Thoracic aorta (tissue), 2 donors: ENCODE measurements at regions not wholly inside any gene's neighbourhood (a gene's known extent, or its start where the extent isn't known, plus 50 kb on each side); places are given as distances from the start of the nearest gene placed in this dataset.

ENCODE experiments used
- ATAC-seq: fragments of 150-250 bp; one replicate; pipeline ENCODE4 v1.8.0; 2017; ENCODE audit warnings: low read depth; ENCODE audit not compliant: insufficient number of reproducible peaks, low FRiP score
- DNase-seq: peaks from one replicate; pipeline ENCODE4 v3.0.0-alpha.2; 2020; ENCODE audit warnings: low spot score
- H3K27ac ChIP-seq, 2 donors: fragments of 200-600 bp; sonication (generic); 1 replicate in 1 of 2; 2 replicates in 1 of 2; pipeline ENCODE4 v1.5.1; 2016; ENCODE audit warnings: mild to moderate bottlenecking in 2 of 2, moderate library complexity in 2 of 2
- H3K27me3 ChIP-seq: fragments of 200-600 bp; sonication (generic); replicated peaks from 2 replicates; pipeline ENCODE4 v1.6.0; 2016; ENCODE audit warnings: mild to moderate bottlenecking; ENCODE audit not compliant: insufficient read depth
- H3K36me3 ChIP-seq: fragments of 200-600 bp; sonication (generic); one replicate; pipeline ENCODE4 v1.5.1; 2016
- H3K4me1 ChIP-seq, 2 donors: fragments of 200-600 bp; sonication (generic); 1 replicate in 1 of 2; 2 replicates in 1 of 2; pipeline versions ENCODE4 v1.5.1 to v1.6.0; 2016; ENCODE audit warnings: low read depth in 2 of 2, mild to moderate bottlenecking in 1 of 2; ENCODE audit not compliant: control insufficient read depth in 1 of 2
- H3K4me3 ChIP-seq: fragments of 200-600 bp; sonication (generic); 2 replicates; pipeline ENCODE4 v1.5.1; 2016; ENCODE audit warnings: mild to moderate bottlenecking
- H3K9me3 ChIP-seq: fragments of 200-600 bp; sonication (generic); 2 replicates; pipeline ENCODE4 v1.5.1; 2016
- TF ChIP-seq, protein P1 (sequence below): fragments of 200-600 bp; sonication (generic); IDR thresholded peaks from one replicate; pipeline ENCODE4 v1.5.1; 2019; ENCODE audit warnings: antibody characterized with exemption

- no peaks in the 10 kb centered on the region for H3K9me3 ChIP-seq
Observed at GRCh38 chr4:27894951-27895350, 1034.3 kb downstream of the STIM2 start.

DNA sequence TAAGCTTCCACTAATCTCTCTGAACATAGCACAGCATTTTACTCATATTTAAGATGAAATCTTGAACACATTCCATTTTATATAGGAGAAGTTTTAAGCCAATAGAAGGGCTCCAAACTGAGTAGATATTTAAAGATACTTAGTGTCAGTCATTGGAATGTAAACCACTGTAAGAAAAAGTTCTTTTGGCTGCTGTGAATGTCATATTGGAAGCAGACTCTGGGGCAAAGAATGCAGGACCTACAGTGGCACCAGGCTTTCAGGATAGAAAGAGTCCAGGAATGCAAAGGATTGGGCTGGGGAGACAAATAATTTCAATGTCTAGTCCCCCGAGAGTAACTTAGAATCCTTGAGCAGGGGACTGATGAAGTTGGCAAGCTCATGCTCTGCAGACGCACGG, 1047.7 kb downstream of the STIM2 start:
- ATAC-seq: no peak

More at GRCh38 chr4:27894951-27895350, 1034.3 kb downstream of the STIM2 start:
- DNase-seq: no peak
- Histone ChIP-seq H3K4me3 (no peak overlapping the region), H3K4me1 (no peaks in the 10 kb centered on the region), H3K27ac (no peak overlapping the region), H3K36me3 (no peaks in the 10 kb centered on the region), H3K27me3 (no peaks in the 10 kb centered on the region)
- ATAC-seq: no peak
- TF ChIP-seq, protein P1, sequence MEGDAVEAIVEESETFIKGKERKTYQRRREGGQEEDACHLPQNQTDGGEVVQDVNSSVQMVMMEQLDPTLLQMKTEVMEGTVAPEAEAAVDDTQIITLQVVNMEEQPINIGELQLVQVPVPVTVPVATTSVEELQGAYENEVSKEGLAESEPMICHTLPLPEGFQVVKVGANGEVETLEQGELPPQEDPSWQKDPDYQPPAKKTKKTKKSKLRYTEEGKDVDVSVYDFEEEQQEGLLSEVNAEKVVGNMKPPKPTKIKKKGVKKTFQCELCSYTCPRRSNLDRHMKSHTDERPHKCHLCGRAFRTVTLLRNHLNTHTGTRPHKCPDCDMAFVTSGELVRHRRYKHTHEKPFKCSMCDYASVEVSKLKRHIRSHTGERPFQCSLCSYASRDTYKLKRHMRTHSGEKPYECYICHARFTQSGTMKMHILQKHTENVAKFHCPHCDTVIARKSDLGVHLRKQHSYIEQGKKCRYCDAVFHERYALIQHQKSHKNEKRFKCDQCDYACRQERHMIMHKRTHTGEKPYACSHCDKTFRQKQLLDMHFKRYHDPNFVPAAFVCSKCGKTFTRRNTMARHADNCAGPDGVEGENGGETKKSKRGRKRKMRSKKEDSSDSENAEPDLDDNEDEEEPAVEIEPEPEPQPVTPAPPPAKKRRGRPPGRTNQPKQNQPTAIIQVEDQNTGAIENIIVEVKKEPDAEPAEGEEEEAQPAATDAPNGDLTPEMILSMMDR: no peak

GRCh38 chr4:27910227-27910626, 1049.6 kb downstream of the STIM2 start:
- no peak for DNase-seq
- ATAC-seq: no peak
- Histone ChIP-seq H3K27me3 (no peaks in the 10 kb centered on the region), H3K36me3 (no peaks in the 10 kb centered on the region), H3K4me1 (no peaks in the 10 kb centered on the region), H3K9me3 (no peaks in the 10 kb centered on the region), H3K4me3 (no peak overlapping the region), H3K27ac (no peak overlapping the region)
- TF ChIP-seq, protein P1: no peak

More for the DNA sequence above, 1047.7 kb downstream of the STIM2 start:
- TF ChIP-seq, protein P1: no peak
- Histone ChIP-seq H3K9me3 (no peaks in the 10 kb centered on the region), H3K4me1 (no peaks in the 10 kb centered on the region), H3K4me3 (no peak overlapping the region), H3K27me3 (no peaks in the 10 kb centered on the region), H3K27ac (no peak overlapping the region), H3K36me3 (no peaks in the 10 kb centered on the region)
- DNase-seq: no peak

GRCh38 chr4:27911047-27911446, 1050.4 kb downstream of the STIM2 start:
- ATAC-seq: no peak
- H3K27me3 ChIP-seq: no peaks in the 10 kb centered on the region
- no peak for DNase-seq
- H3K4me1 ChIP-seq: no peaks in the 10 kb centered on the region
- no peak overlapping the region for H3K4me3 ChIP-seq
- H3K36me3 ChIP-seq: no peaks in the 10 kb centered on the region
- H3K27ac ChIP-seq: no peak overlapping the region
- H3K9me3 ChIP-seq: no peaks in the 10 kb centered on the region
- TF ChIP-seq, protein P1: no peak

DNA sequence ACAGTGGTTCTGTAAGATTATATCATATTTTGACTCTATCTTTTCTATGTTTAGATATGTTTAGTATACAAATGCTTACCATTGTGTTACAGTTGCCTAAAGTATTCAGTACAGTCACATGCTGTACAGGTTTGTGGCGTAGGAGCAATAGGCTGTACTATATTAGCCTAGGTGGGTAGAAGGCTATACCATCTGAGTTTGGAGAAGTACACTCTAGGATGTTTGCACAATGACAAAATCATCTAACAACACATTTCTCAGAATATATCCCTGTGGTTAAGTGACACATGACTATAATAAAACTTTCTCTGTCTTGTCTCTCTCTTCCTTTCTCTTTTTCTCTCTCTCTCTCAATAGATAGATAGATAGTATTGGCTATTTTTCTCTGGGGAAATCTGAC, 1053.1 kb downstream of the STIM2 start:
- Histone ChIP-seq H3K27me3 (no peaks in the 10 kb centered on the region), H3K27ac (no peak overlapping the region), H3K9me3 (no peaks in the 10 kb centered on the region), H3K4me3 (no peak overlapping the region), H3K36me3 (no peaks in the 10 kb centered on the region), H3K4me1 (no peaks in the 10 kb centered on the region)
- ATAC-seq (no peak), DNase-seq (no peak)
- TF ChIP-seq, protein P1: no peak
